ENCODE measurements at regions not wholly inside any gene's neighbourhood (a gene's known extent, or its start where the extent isn't known, plus 50 kb on each side); places are given as distances from the start of the nearest gene placed in this dataset.

DNA sequence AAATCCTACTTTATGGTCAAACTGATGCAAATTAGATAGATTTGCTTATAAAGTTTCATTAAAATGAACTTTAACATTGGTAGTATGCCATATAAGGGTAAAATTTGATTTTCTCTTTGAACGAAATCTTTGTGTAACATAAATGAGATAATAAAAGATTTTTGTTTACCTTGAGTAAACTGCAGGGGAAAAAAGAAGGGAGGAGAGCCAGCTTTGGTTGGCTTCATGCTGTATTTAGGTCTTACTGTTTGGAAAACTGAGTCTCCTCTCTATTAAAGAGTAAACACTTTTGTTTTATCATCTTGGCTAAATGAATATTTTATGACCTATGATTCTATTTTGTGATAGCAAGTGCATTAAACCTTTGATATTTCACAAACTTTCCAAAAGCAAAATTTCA is 267.6 kb downstream of the IPO8 start:
- no peak for DNase-seq

DNA sequence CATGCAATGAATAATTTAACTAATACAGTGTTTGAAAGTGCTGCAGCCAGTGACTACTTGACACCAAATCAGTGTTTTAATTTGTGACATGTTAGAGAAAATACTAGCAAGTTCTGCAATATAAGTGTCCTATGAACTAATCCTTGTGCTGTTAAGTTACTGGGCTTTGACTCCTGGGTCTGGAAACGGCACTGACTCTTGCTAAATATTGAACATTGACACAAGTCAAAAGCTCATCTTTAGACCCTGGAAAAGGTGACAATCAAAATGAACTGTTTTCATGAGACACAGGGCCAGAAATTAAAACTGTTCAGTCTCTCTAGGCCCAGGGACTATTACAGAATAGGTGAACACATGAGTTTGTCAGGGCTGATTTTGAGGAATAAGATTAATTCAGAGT is 268.1 kb downstream of the IPO8 start:
- no peak for DNase-seq

DNA sequence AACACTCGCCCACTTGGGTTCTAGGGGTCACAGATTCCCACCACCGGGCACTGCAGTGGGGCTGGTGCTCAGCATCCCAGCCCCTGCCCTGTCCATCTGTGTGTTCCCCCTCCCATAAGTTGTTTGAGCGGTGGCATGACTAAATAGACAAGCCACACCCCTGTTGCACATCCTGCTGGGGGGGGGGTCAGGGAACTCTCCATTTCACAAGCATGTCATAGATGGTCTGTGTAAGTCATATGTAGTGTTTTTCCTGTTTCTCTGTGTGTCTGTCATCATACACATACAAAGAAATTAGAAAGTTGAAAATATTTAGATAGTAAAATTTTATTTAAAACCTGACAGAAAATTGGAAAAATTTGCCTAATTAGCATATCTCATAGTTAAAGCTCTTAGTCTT is 270.2 kb downstream of the IPO8 start:
- DNase-seq: no peak

DNA sequence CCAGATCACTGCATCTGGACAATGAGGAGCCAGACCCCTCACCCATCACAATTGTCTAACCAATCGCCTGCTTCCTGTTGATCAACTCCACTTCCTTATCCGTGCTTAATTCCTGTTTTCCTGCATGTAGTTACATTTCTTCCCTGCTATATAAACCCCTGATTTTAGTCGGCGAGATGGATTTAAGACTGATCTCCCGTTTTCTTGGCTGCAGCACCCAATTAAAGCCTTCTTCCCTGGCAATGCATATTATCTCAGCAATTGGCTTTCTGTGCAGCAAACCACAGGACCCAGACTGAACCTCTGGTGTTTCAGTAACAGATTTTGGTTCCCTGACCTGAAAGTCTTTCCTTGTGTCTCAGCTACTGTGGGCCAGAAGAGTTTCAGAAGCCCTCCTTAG is 272.3 kb downstream of the IPO8 start:
- no peak for DNase-seq

DNA sequence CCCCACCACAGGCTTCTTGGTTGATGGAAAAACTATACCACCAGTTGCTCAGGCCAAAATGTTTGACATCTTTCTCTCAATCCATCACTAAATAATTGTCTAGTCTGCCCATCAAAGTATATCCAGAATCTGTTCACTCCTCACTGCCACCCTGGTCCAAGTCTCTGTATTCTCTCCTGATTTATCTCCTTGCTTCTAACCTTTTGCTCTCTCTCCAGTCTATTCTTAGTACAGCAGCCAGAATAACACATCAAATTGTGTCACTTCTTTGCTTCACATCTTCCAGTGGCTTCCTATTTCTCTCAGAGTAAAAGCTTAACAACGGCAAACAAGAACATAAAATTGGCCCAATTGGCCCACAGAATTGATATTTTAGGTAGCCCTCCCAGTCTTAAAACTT is 272.8 kb downstream of the IPO8 start:
- DNase-seq: no peak

DNA sequence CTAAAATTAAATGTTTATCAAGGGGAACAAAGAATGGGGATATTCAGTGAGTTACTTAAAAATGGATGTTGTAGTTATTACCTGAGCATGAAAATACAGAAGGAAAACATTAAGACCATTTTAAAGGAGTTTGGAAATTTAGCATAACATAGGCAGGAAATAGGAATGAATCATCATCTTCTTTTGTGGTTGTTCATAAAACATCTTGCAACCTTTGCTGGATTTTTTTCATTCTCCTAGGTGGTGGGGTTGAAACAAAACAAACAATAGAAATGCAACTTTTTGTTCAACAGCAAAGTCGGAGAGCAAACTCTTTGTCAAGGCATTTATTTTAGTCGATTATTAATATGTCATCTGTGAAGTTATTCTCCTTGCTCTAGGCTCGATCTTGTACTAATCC is 275.1 kb downstream of the IPO8 start:
- no peak for DNase-seq

DNA sequence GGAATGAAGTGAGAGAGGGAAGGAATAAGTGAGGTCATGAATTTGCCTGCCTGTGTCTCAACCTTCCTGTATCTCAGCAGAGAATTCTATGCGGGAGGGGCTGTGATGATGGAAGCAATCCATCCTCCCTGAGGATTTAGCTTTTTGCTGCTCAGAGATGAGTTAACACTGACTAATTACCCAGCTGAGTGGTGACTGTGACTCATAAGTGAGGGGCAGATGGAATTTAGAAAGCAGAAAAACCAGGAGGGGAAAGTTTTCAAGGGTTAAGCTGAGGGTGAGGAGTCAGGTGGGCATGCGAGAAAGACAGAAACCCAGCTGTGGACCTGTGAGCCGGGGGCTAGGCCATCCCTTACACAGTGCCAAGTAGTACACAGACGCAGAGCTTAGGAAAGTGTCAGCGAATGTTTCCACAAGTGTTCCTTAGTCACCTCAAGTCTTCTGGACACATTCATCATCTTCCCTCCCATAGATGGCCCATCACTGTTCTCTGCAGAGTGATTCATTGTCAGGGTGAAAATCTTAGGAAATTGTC is 277.9 kb downstream of the IPO8 start:
- no peak for DNase-seq

DNA sequence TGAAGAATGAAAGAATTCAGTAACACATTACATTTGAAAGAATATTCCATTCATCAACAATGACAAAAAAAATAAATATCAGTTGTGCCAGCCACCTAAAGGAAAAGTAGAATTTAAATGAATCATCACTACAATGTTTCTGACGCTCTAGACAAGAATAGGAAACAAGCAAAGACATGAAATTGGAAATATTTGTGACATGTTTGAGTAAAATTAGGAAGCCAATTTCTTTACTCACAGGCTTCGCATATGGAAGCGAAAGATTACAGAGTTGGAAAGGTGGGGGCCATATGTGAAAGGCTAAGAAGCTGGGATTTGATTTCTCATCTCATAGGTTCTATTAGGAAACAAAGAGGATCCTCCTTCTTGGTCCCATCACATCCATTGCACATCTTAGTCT is 279.0 kb downstream of the IPO8 start:
- DNase-seq: no peak

DNA sequence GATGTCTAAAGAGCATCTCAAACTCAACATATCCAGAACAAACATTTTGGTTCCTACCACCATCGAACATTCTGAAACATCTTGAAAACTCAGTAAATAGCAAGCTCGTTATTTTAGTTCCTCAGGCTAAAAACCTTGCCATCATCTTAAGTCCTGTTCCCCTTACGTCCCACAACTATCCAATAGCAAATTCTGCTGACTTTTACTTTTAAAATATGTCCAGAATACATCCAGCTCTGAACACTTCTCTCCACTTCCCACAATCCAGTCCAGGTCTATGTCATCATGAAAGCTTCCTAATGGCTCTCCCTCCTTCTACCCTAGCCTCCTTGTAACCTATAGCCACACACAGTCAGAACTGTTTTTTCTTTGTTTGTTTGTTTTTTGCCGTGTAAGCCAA is 279.9 kb downstream of the IPO8 start:
- no peak for DNase-seq

DNA sequence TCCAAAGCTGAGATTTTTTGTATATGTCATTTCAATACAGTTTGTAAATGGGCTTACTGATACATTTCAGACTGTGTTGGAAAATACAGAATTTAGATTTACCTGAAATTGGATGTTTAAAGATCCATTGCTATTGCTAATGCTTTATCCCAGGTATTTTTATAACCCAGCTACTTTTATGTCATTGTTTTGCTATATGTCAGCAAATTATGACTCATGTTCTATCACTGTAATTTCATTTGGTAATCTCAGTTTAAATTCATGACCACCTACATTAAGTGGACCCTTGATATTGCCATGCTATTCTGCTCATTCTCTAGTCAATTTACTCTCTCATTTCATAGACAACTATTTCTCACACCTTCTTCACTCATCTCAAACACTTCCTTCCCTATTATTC is 281.2 kb downstream of the IPO8 start:
- DNase-seq: no peak

DNA sequence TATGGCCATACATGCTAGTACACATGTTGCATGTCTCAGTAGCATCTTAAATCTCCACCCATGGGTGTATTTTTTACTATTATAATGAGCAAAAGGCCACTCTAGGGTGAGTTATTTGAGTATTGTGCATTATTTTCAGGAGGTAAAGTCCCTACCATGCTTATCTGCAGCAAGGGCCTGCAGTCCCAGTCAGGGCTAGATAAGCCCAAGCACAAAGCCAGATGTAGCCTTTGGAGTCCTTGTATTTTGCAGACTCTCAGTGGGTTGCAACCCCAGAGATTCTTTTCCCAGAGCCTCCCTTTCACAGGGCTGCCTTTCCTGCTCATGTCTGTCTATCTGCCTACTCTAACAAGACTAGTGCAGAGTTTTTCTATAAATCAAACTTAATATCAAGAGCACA is 295.3 kb downstream of the IPO8 start:
- no peak for DNase-seq

DNA sequence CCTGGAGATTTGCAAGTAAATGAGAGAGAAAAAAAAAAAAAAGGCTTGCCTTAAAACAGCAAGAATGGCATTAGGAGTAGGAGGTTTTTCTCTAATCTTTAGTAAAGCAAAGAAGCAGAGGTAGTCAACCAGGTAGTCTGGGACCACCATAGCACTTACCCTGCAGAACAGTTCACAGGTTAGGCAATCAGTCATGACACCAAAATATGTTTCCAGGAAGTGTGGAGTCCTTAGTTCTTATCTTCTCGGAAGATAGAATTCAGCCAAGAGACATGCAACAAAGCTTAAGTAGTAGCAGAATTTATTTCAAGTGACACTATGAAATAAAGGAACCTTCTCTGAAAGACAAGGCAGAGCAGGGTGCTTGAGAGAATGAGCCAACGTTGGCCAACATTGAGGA is 295.8 kb downstream of the IPO8 start:
- DNase-seq: no peak

DNA sequence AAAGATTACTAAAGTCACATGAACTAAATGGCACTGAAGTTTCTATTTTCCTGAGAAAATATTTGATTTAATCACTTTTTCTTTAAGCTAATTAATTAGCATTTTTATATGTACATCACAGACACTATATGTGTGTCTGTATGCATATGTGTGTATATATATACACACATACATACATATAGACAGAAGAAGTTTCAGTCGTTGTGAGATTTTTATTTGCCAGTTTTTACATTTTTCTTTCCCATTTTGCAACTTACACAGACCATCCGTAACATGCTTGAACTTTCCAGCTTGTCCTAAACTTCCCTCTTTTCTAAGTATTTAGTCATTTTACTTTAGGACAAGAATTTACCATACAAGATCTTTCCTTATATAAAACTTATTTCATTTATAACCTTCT is 299.1 kb downstream of the IPO8 start:
- DNase-seq: no peak

DNA sequence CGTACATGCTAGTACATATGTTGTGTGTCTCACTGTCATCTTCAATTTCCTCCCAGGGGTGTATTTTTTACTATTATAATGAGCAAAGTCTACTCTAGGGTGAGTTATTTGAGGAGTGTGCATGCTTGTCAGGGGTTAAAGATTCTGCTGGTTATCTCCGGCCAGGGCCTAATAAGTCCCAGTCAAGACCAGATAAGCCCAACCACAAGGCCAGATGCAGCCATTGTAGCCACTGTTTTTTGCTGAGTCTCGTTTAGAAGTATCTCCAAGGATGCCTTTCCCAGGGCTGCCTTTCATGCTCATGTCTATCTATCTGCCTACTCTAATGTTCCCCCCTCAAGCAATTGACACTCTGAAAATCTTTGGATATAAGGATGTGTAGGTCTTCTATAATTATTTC is 300.5 kb downstream of the IPO8 start:
- DNase-seq: no peak

DNA sequence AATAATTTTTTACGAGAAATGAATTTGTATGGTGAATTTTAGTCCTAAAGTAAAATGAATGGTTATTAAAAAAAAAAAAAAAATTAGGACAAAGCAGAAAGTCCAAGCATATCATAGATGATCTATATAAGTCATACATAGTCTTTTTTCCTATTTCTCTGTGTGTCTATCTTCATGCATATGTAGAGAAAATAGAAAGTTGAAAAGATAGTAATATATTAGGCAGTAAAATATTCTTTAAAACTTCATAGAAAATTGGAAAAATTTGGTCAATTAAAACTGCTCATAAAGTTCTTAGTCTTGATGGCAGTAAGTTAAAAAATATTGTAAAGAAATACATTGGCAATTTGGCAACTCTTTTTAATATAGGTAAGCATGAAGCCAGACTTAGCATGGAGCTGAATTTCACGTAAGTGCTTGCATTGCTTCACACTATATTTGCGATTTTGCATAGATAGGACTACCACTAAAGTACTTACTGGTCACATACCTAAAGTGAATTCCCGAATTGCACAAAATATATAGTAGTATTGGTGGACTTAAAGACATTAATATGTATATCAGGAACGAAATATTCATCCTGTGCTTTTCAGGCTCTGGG is 303.8 kb downstream of the IPO8 start:
- DNase-seq: no peak

DNA sequence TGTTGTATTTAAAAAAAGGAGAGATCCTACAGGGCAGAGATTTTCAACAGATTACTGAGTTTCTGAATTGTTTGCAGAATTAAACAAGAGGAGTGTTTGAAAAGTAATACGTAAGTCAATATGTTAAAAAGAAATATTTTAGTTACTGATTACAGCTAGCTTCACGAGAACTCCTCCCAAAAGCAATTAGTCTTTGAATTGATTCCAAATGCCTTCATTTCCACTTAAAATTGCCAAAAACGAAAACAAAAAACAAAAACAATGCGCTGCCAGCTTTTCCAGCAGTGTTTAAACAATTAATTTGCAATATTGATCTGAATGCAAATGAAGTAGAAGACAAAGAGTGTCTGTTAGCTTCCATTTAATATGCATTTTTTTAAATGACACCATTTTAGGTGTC is 310.0 kb downstream of the IPO8 start:
- no peak for DNase-seq

DNA sequence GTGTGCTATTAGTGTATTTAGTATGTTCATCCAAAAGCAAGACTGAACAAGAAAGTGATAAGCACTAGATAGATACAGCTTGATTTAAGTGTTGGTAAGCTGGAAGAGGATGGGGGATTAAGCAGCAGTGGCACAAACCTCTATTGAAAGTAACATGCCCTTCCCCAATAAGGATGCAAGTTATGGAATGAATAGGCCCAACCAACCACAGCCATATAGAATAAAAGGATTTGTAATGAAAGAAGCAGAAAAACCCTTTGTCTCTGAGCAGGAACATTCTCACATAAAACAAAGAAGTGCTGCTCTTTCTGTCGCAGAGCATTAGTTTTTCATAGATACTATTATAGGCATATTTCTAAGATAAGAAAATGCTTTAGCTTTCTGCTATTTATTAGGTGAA is 310.7 kb downstream of the IPO8 start:
- no peak for DNase-seq

DNA sequence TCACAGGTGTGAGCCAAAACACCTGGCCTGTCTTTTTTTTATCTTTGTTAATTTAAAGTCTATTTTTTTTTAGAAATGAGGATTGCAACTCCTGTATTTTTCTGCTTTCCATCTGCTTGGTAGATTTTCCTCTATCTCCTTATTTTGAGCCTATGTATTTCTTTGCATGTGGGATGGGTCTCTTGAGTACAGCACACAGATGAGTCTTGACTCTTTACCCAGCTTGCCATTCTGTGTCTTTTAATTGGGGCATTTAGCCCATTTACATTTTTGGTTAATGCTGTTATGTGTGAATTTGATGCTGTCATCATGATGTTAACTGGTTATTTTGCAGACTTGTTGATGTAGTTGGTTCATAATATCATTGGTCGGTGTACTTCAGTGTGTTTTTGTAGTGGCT is 317.4 kb downstream of the IPO8 start:
- DNase-seq: no peak

DNA sequence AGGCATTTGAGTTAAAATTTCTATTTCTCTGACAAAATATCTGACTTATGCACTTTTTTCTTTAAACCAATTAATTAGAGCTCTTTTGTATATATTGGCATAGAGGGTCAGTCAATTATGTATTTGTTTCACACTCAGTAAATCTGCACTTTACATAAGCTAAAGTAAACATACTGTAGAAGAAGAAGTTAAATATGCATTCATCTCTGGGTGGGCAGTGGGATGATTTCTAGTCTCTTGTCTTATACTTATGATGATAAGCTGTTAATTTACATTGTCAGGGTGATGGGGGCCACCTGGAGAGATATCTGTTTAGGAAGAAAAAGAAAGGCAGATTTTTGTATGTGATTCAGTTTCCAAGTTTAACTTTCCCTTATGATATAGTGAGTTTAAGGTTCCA is 330.8 kb downstream of the IPO8 start:
- DNase-seq: no peak

DNA sequence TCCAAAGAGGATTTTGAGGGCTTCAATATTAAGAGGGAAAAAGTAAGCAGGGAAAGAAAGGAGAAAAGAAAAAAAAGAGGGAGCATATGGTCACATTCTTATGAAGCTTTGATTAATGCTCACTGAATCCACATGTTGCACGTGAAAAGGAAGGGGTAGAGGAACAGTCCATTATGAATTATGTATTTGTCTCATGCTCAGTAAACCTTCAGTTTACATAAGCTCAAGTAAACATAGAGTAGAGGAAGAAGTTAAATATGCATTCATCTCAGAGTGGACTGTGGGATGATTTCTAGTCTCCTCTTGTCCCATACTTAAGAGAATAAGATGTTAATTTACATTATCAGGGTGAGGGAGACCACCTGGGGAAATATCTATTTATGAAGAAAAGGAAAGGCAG is 334.5 kb downstream of the IPO8 start:
- DNase-seq: no peak

DNA sequence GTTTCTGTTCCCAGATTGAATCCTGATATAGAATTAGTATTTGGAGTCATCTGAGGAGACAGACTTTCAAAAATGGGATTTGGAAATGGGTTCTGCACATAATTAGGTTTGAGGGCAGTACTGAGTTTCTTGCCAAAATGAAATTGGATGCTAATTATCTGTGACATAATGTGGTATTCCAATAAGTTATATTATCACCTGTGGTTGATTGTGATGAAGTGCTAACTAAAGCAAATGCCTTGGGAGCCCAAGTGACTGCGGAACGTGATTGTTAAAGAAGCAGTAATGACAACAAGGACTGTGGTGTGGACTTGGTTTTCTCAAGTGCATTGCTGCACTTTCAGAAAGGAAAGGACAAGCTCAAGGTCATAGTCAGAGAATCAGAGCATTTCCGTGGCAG is 337.0 kb downstream of the IPO8 start:
- DNase-seq: no peak

DNA sequence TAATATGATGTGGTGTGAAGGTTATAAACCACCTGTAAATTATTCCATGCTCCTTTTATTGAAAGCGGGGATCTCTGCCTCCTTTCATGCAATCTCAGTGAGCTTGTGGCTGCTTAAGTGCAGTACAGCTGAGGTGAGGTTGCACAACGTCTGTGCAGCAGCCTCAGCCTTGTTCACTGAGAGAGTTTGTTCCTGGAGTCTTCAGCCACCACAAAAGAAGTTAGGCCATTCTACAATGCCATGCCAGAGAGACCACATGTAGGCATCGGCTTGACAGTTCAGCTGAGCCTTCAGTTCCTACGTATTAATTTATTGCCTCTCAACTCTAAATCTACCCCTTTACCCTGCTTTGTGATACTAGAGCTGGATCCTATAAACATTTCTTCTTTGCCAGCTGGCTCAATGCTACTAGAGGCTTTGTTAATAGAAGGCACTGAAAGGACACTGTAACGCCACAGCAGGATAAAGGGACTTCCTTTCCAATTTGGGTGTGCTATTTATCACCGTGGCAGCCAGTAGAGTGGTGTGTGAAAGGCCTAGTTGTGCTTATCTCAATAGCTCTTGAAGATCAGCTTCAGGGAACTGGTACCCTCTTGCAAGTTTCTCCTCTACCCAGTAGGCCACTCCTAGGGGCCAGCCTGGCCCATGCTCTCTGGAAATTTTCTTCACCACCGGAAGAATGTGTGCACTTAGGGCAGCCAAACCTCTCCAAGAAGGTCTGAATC is 337.7 kb downstream of the IPO8 start:
- no peak for DNase-seq

DNA sequence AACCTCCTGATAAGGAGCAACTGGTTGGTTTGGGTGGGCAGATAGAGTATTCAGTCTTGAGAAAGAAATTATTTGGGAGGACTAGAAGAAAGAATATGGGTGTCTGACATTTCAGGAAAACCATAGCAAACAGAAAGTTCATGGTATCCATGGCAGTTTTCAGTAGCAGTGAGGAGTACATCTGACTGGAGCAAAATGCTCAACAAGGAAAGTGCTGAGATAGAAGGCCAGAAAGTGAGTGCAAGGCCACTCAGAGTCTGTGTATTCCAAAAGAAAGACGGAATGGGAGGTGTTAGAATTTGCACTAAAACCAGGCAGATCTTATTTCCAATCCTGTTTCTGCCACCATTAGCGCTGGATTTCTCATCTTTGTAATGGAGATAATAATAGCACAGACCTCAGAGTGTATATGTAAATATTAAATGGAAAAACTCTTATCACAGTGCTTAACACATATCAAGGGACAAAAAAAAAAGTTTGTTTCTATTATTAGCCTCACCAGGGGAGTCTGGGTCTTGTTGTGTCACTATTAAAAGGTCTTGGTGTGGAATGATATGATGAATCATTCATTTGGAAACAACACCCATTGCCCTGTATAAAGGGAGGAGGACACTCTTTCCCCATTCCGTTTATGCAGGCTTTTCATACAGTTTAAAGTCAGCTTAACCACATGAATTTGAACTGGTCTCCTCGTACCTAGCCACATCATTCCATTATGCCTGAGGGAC is 349.8 kb downstream of the IPO8 start:
- DNase-seq: no peak

DNA sequence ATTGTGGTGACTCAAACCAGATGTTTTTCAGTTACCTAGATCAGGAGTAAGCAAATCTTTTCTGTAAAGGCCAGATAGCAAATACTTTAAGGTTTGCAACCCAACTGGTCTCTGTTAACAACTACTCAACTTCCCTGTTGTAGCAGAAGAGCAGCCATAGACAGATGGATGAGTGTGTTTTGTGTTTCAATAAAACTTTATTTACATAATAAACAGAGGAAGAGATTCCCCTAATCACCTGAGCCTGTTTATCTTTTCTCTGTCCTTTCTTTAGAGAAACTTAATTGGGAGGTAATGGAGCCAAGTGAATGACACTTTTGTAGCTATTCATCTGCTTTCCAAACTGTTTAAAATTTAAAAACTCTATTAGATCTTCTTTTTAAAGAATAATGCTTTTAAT is 365.1 kb downstream of the IPO8 start:
- DNase-seq: no peak

Measured in T-helper 2 cell (primary cell).